SK-N-SH (cell line): ENCODE measurements at regions not wholly inside any gene's neighbourhood (a gene's known extent, or its start where the extent isn't known, plus 50 kb on each side); places are given as distances from the start of the nearest gene placed in this dataset.
A peak's percentile ranks its signal among the peaks of the same experiment; 100 is the strongest.

ENCODE experiments used
- EP300 ChIP-seq, 2 experiments: IDR thresholded peaks; 2 replicates each; pipeline versions ENCODE4 v1.4.0 to v1.6.1; 2012; ENCODE audit warnings: borderline replicate concordance in 1 of 2, low read depth in 1 of 2, low read length in 1 of 2
- FOXM1 ChIP-seq: IDR thresholded peaks from 2 replicates; pipeline ENCODE4 v1.4.0; 2012; ENCODE audit warnings: low read depth, mild to moderate bottlenecking
- MXI1 ChIP-seq: IDR thresholded peaks from 2 replicates; pipeline ENCODE4 v1.6.1; 2012; ENCODE audit warnings: mild to moderate bottlenecking, low read depth, low read length, improper control_type of control experiment
- POLR2AphosphoS5 ChIP-seq: IDR thresholded peaks from 2 replicates; pipeline ENCODE4 v1.6.1; 2012; ENCODE audit warnings: low read depth, low read length
- REST ChIP-seq: IDR thresholded peaks from 2 replicates; pipeline ENCODE4 v1.6.1; 2012; ENCODE audit warnings: mild to moderate bottlenecking, low read depth, low read length, moderate library complexity
- USF1 ChIP-seq: IDR thresholded peaks from 2 replicates; pipeline ENCODE4 v1.4.0; 2012; ENCODE audit warnings: low read depth, borderline replicate concordance
- TF ChIP-seq, protein P1 (sequence below): fragments of 200-600 bp; sonication (generic); IDR thresholded peaks from 2 replicates; pipeline ENCODE4 v1.6.1; 2017; ENCODE audit warnings: antibody characterized with exemption, mild to moderate bottlenecking, moderate library complexity
- TF ChIP-seq, protein P2 (sequence below): fragments of 150-350 bp; IDR thresholded peaks from 2 replicates; pipeline ENCODE4 v1.6.1; 2017; ENCODE audit warnings: antibody characterized with exemption, low read length, low read depth, borderline replicate concordance
- TF ChIP-seq, protein P3 (sequence below): IDR thresholded peaks from 2 replicates; pipeline ENCODE4 v1.4.0; 2012; ENCODE audit warnings: low read depth

GRCh38 chr7:68684246-68684839 lies 913.9 kb upstream of the AUTS2 start:
- TF ChIP-seq FOXM1 (no peak), EP300 (IDR thresholded peaks at IDR 0.05; ENCODE audit: borderline replicate concordance in 1 of 2, low read depth in 1 of 2, low read length in 1 of 2) (peak; percentile 20 to 68; a peak in 2 of 4 replicates), REST (no peak), MXI1 (no peak), POLR2AphosphoS5 (no peak), USF1 (no peak)
- TF ChIP-seq, protein P1, sequence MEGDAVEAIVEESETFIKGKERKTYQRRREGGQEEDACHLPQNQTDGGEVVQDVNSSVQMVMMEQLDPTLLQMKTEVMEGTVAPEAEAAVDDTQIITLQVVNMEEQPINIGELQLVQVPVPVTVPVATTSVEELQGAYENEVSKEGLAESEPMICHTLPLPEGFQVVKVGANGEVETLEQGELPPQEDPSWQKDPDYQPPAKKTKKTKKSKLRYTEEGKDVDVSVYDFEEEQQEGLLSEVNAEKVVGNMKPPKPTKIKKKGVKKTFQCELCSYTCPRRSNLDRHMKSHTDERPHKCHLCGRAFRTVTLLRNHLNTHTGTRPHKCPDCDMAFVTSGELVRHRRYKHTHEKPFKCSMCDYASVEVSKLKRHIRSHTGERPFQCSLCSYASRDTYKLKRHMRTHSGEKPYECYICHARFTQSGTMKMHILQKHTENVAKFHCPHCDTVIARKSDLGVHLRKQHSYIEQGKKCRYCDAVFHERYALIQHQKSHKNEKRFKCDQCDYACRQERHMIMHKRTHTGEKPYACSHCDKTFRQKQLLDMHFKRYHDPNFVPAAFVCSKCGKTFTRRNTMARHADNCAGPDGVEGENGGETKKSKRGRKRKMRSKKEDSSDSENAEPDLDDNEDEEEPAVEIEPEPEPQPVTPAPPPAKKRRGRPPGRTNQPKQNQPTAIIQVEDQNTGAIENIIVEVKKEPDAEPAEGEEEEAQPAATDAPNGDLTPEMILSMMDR = no peak
- TF ChIP-seq, protein P2, sequence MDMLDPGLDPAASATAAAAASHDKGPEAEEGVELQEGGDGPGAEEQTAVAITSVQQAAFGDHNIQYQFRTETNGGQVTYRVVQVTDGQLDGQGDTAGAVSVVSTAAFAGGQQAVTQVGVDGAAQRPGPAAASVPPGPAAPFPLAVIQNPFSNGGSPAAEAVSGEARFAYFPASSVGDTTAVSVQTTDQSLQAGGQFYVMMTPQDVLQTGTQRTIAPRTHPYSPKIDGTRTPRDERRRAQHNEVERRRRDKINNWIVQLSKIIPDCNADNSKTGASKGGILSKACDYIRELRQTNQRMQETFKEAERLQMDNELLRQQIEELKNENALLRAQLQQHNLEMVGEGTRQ = no peak
- TF ChIP-seq, protein P3, sequence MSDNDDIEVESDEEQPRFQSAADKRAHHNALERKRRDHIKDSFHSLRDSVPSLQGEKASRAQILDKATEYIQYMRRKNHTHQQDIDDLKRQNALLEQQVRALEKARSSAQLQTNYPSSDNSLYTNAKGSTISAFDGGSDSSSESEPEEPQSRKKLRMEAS = peak; percentile 76
